Stomach (tissue), 8 donors: ENCODE measurements at regions not wholly inside any gene's neighbourhood (a gene's known extent, or its start where the extent isn't known, plus 50 kb on each side); places are given as distances from the start of the nearest gene placed in this dataset.

Experiments used
- DNase-seq, 2 donors: peaks; one replicate each; pipeline versions ENCODE4 v3.0.0 to v3.0.0-alpha.2; 2013 to 2019
- H3K27ac ChIP-seq, 5 donors: fragments of 200-600 bp in 4 of 5; sonication (generic) in 4 of 5; one replicate each; pipeline ENCODE4 v1.5.1; 2013 to 2019; ENCODE audit warnings: mild to moderate bottlenecking in 1 of 5, moderate library complexity in 1 of 5
- H3K27me3 ChIP-seq, 3 donors: fragments of 200-600 bp; sonication (generic); one replicate each; pipeline ENCODE4 v1.5.1; 2017 to 2019; ENCODE audit warnings: mixed run types in 1 of 3
- H3K36me3 ChIP-seq, 4 donors: fragments of 200-600 bp; sonication (generic); 1 replicate in 3 of 4; 2 replicates in 1 of 4; pipeline ENCODE4 v1.5.1; 2016 to 2019
- H3K4me1 ChIP-seq, 4 donors: fragments of 200-600 bp; sonication (generic); one replicate each; pipeline ENCODE4 v1.5.1; 2016 to 2019
- H3K4me3 ChIP-seq, 4 donors: fragments of 200-600 bp; sonication (generic) in 3 of 4; one replicate each; pipeline ENCODE4 v1.5.1; 2016 to 2019; ENCODE audit warnings: mild to moderate bottlenecking in 1 of 4
- H3K9me3 ChIP-seq, 4 donors: fragments of 200-600 bp; sonication (generic); one replicate each; pipeline ENCODE4 v1.5.1; 2016 to 2019
- EP300 ChIP-seq: sonication (generic); formaldehyde crosslinking; IDR thresholded peaks from one replicate; pipeline ENCODE4 v1.6.1; 2017; ENCODE audit warnings: antibody characterized with exemption
- POLR2A ChIP-seq, 4 donors: fragments of 450-650 bp; IDR thresholded peaks; one replicate each; pipeline ENCODE4 v1.6.1; 2016; ENCODE audit warnings: antibody characterized with exemption in 4 of 4, control low read depth in 2 of 4, mild to moderate bottlenecking in 1 of 4, moderate library complexity in 1 of 4
- POLR2AphosphoS5 ChIP-seq, 3 donors: sonication (generic); formaldehyde crosslinking; IDR thresholded peaks; one replicate each; pipeline ENCODE4 v1.6.1; 2016; ENCODE audit warnings: antibody characterized with exemption in 3 of 3
- WGBS, 5 donors: extraction: QIAGEN DNeasy Blood & Tissue Kit in 3 of 5; methylation state at CpG; one replicate each; pipeline versions ENCODE4 v1.1.5 to v1.1.7; 2013 to 2018; 5-methylcytosine and 5-hydroxymethylcytosine counted together
- intact Hi-C: fragments of 100-400 bp; cut with DNase I; formaldehyde crosslinking; loops from one replicate; pipeline ENCODE4 v1.15.1; 2023; ENCODE audit warnings: low total_unique reads
- TF ChIP-seq, protein P1 (sequence below), 7 experiments: fragments of 450-650 bp in 4 of 7; fragments of 200-600 bp in 3 of 7; sonication (generic) in 3 of 7; IDR thresholded peaks; one replicate each; pipeline ENCODE4 v1.5.1; 2016 to 2019; ENCODE audit warnings: antibody characterized with exemption in 7 of 7, control low read depth in 2 of 7, mild to moderate bottlenecking in 1 of 7
- donor health status: healthy with polysubstance abuse.
- donor health status: Bipolar disorder and iron deficiency.
- donor health status: healthy.

GRCh38 chr5:92906798-92907376, 674.1 kb downstream of the NR2F1-AS1 start:
- H3K9me3 ChIP-seq = no peaks in the 10 kb centered on the region
- TF ChIP-seq EP300 (no peak), POLR2AphosphoS5 (IDR thresholded peaks at IDR 0.05) (no peak), POLR2A (IDR thresholded peaks at IDR 0.05) (no peak)
- TF ChIP-seq, protein P1, sequence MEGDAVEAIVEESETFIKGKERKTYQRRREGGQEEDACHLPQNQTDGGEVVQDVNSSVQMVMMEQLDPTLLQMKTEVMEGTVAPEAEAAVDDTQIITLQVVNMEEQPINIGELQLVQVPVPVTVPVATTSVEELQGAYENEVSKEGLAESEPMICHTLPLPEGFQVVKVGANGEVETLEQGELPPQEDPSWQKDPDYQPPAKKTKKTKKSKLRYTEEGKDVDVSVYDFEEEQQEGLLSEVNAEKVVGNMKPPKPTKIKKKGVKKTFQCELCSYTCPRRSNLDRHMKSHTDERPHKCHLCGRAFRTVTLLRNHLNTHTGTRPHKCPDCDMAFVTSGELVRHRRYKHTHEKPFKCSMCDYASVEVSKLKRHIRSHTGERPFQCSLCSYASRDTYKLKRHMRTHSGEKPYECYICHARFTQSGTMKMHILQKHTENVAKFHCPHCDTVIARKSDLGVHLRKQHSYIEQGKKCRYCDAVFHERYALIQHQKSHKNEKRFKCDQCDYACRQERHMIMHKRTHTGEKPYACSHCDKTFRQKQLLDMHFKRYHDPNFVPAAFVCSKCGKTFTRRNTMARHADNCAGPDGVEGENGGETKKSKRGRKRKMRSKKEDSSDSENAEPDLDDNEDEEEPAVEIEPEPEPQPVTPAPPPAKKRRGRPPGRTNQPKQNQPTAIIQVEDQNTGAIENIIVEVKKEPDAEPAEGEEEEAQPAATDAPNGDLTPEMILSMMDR (IDR thresholded peaks at IDR 0.05) = no peak
- no peaks in the 10 kb centered on the region for H3K4me1 ChIP-seq
- H3K27me3 ChIP-seq = no peaks in the 10 kb centered on the region
- H3K36me3 ChIP-seq = no peaks in the 10 kb centered on the region
- no peak overlapping the region for H3K27ac ChIP-seq
- DNase-seq = no peak
- 75 to 82% (median 78%) methylated on average over 6 of the region's 6 CpGs for WGBS, 5 donors
- intact Hi-C loops = no loop called here
- no peak overlapping the region for H3K4me3 ChIP-seq

- no peak overlapping the region for H3K27ac ChIP-seq
- H3K4me3 ChIP-seq = no peak overlapping the region
- WGBS, 5 donors = 46 to 65% (median 52%) methylated on average over 3 of the region's 3 CpGs
- no peaks in the 10 kb centered on the region for H3K27me3 ChIP-seq
- intact Hi-C loops = no loop called here
- H3K36me3 ChIP-seq = no peaks in the 10 kb centered on the region
- DNase-seq = no peak
- H3K9me3 ChIP-seq = no peaks in the 10 kb centered on the region
- TF ChIP-seq POLR2A (IDR thresholded peaks at IDR 0.05) = no peak
- TF ChIP-seq, protein P1 (IDR thresholded peaks at IDR 0.05) = no peak
- no peak for TF ChIP-seq EP300
- no peak for TF ChIP-seq POLR2AphosphoS5 (IDR thresholded peaks at IDR 0.05)
- H3K4me1 ChIP-seq = no peaks in the 10 kb centered on the region
Measured at GRCh38 chr5:92904021-92904420, 677.0 kb downstream of the NR2F1-AS1 start.

DNA sequence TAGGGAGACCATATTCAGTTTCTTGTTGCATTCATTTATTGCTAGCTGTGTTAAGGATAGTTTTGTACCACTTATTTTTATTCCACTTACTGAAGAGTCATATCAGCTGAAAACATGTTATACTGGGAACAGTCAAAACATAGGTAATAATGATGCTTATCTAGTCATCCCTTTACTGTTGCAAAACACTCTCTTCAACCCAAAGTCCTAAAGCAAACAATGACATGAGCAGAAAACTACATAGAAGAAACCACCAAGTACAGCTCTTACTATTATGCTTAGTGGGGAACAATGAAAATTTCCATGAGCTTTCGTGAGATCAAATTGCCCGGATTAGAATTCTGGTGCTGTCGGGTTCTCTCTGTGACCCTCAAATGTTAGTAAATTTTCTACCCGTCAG, 681.4 kb downstream of the NR2F1-AS1 start:
- Histone ChIP-seq H3K9me3 (no peaks in the 10 kb centered on the region), H3K4me3 (no peak overlapping the region), H3K36me3 (no peaks in the 10 kb centered on the region), H3K4me1 (no peaks in the 10 kb centered on the region), H3K27ac (no peak overlapping the region), H3K27me3 (no peaks in the 10 kb centered on the region)
- intact Hi-C loops = no loop called here
- no peak for DNase-seq
- TF ChIP-seq, protein P1 (IDR thresholded peaks at IDR 0.05) = no peak
- no peak for TF ChIP-seq EP300
- no peak for TF ChIP-seq POLR2AphosphoS5 (IDR thresholded peaks at IDR 0.05)
- WGBS, 5 donors = 81 to 97% (median 84%) methylated on average over 4 of the region's 4 CpGs

GRCh38 chr5:92896722-92897121, 684.3 kb downstream of the NR2F1-AS1 start:
- no peaks in the 10 kb centered on the region for H3K36me3 ChIP-seq
- no peak overlapping the region for H3K27ac ChIP-seq
- intact Hi-C loops = no loop called here
- H3K4me1 ChIP-seq = no peaks in the 10 kb centered on the region
- no peak for DNase-seq
- no peaks in the 10 kb centered on the region for H3K9me3 ChIP-seq
- no peaks in the 10 kb centered on the region for H3K27me3 ChIP-seq
- TF ChIP-seq, protein P1 (IDR thresholded peaks at IDR 0.05) = no peak
- TF ChIP-seq EP300 = no peak
- TF ChIP-seq POLR2AphosphoS5 (IDR thresholded peaks at IDR 0.05) = no peak
- no peak for TF ChIP-seq POLR2A (IDR thresholded peaks at IDR 0.05)
- H3K4me3 ChIP-seq = no peak overlapping the region
